ENCODE measurements at regions not wholly inside any gene's neighbourhood (a gene's known extent, or its start where the extent isn't known, plus 50 kb on each side); places are given as distances from the start of the nearest gene placed in this dataset.

DNA sequence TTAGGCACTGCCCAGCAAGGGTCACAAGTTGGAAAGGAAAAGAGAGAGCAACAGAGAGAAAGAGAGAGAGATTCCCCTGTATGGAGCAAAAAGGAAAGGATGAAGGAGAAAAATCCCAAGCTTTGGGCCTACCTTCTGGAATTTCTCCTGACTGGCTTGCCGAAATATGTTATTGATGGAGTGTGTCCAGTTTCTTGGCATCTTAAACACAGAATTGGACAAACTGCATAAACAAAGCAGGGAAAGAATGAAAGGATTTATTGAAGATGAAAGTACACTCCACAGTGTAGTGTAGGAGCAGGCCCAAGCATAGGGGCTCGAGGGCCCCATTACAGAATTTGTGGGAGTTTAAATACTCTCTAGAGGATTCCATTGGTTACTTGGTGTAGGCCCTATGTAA lies 627.8 kb upstream of the CNTNAP2 start:
- DNase-seq (ENCODE audit: low read depth) = no peak
- TF ChIP-seq, protein P1, sequence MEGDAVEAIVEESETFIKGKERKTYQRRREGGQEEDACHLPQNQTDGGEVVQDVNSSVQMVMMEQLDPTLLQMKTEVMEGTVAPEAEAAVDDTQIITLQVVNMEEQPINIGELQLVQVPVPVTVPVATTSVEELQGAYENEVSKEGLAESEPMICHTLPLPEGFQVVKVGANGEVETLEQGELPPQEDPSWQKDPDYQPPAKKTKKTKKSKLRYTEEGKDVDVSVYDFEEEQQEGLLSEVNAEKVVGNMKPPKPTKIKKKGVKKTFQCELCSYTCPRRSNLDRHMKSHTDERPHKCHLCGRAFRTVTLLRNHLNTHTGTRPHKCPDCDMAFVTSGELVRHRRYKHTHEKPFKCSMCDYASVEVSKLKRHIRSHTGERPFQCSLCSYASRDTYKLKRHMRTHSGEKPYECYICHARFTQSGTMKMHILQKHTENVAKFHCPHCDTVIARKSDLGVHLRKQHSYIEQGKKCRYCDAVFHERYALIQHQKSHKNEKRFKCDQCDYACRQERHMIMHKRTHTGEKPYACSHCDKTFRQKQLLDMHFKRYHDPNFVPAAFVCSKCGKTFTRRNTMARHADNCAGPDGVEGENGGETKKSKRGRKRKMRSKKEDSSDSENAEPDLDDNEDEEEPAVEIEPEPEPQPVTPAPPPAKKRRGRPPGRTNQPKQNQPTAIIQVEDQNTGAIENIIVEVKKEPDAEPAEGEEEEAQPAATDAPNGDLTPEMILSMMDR (IDR thresholded peaks at IDR 0.05; ENCODE audit: insufficient read depth, low read length) = no peak
- H3K4me3 ChIP-seq (ENCODE audit: low read depth, low read length) = no peak overlapping the region

GRCh38 chr7:145481985-145482384 lies 634.6 kb upstream of the CNTNAP2 start:
- DNase-seq (ENCODE audit: low read depth) = no peak
- no peak overlapping the region for H3K4me3 ChIP-seq (ENCODE audit: low read depth, low read length)
- TF ChIP-seq, protein P1 (IDR thresholded peaks at IDR 0.05; ENCODE audit: insufficient read depth, low read length) = no peak

- H3K4me3 ChIP-seq (ENCODE audit: low read depth, low read length) = no peak overlapping the region
- TF ChIP-seq, protein P1 (IDR thresholded peaks at IDR 0.05; ENCODE audit: insufficient read depth, low read length) = no peak
- no peak for DNase-seq (ENCODE audit: low read depth)
These were observed 638.1 kb upstream of the CNTNAP2 start for GRCh38 chr7:145478541-145478940.

- no peak overlapping the region for H3K4me3 ChIP-seq (ENCODE audit: low read depth, low read length)
- no peak for DNase-seq (ENCODE audit: low read depth)
- TF ChIP-seq, protein P1 (IDR thresholded peaks at IDR 0.05; ENCODE audit: insufficient read depth, low read length) = no peak
These were observed 638.3 kb upstream of the TPK1 start for GRCh38 chr7:145474009-145474686.

GRCh38 chr7:145471883-145472282 lies 636.0 kb upstream of the TPK1 start:
- TF ChIP-seq, protein P1 (IDR thresholded peaks at IDR 0.05; ENCODE audit: insufficient read depth, low read length) = no peak
- H3K4me3 ChIP-seq (ENCODE audit: low read depth, low read length) = no peak overlapping the region
- no peak for DNase-seq (ENCODE audit: low read depth)

DNA sequence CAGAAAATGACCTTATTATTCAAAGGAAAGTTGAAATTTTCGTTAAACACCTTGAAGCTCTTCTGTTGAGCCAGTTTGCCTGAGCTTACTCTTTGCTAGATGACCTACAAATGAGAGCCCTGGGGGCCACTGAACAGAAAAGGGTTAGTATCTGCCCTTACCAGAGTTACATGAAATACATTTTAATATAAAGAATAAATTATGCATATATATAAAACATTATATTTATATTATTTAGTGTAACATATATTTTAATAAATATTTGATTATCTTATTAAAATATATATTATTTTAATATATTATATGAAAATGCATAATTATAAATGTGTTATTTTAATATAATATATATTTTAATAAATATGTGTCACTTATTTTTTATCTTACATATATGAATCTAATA lies 628.4 kb upstream of the TPK1 start:
- no peak for DNase-seq (ENCODE audit: low read depth)
- H3K4me3 ChIP-seq (ENCODE audit: low read depth, low read length) = no peak overlapping the region
- TF ChIP-seq, protein P1 (IDR thresholded peaks at IDR 0.05; ENCODE audit: insufficient read depth, low read length) = no peak

GRCh38 chr7:145462463-145462862 lies 626.6 kb upstream of the TPK1 start:
- no peak for DNase-seq (ENCODE audit: low read depth)
- no peak overlapping the region for H3K4me3 ChIP-seq (ENCODE audit: low read depth, low read length)
- TF ChIP-seq, protein P1 (IDR thresholded peaks at IDR 0.05; ENCODE audit: insufficient read depth, low read length) = no peak
